ENCODE measurements at regions not wholly inside any gene's neighbourhood (a gene's known extent, or its start where the extent isn't known, plus 50 kb on each side); places are given as distances from the start of the nearest gene placed in this dataset.

- DNase-seq (ENCODE audit: low spot score in 2 of 2): peak in 1 of 2 donors; percentile 73
- TF ChIP-seq CTCF (IDR thresholded peaks at IDR 0.05): no peak
- no peak for TF ChIP-seq POLR2A (IDR thresholded peaks at IDR 0.05)
- intact Hi-C loops (cut with DNase I; ENCODE audit: low total_unique reads): no loop called here
- WGBS, 2 donors: 52 to 63% methylated on average over 6 of the region's 6 CpGs
- H3K4me3 ChIP-seq (ENCODE audit: low read depth, poor library complexity, severe bottlenecking): no peak overlapping the region
Measured at GRCh38 chr20:10954137-10954840, 280.5 kb upstream of the JAG1 start.

GRCh38 chr20:10954908-10955580, 281.2 kb upstream of the JAG1 start:
- intact Hi-C loops (cut with DNase I; ENCODE audit: low total_unique reads): no loop called here
- no peak for DNase-seq (ENCODE audit: low spot score in 2 of 2)
- no peak for TF ChIP-seq POLR2A (IDR thresholded peaks at IDR 0.05)
- 69 to 72% methylated on average over 3 of the region's 3 CpGs for WGBS, 2 donors
- no peak overlapping the region for H3K4me3 ChIP-seq (ENCODE audit: low read depth, poor library complexity, severe bottlenecking)

GRCh38 chr20:10958279-10958678, 284.5 kb upstream of the JAG1 start:
- no peak for DNase-seq (ENCODE audit: low spot score in 2 of 2)
- H3K4me3 ChIP-seq (ENCODE audit: low read depth, poor library complexity, severe bottlenecking): no peak overlapping the region
- no peak for TF ChIP-seq CTCF (IDR thresholded peaks at IDR 0.05)
- TF ChIP-seq POLR2A (IDR thresholded peaks at IDR 0.05): no peak
- 66 to 80% methylated on average over 3 of the region's 3 CpGs for WGBS, 2 donors
- intact Hi-C loops (cut with DNase I; ENCODE audit: low total_unique reads): no loop called here

GRCh38 chr20:10960416-10960815, 286.6 kb upstream of the JAG1 start:
- 97 to 98% methylated on average over 2 of the region's 2 CpGs for WGBS, 2 donors
- H3K4me3 ChIP-seq (ENCODE audit: low read depth, poor library complexity, severe bottlenecking): no peak overlapping the region
- intact Hi-C loops (cut with DNase I; ENCODE audit: low total_unique reads): no loop called here
- DNase-seq (ENCODE audit: low spot score in 2 of 2): no peak
- no peak for TF ChIP-seq POLR2A (IDR thresholded peaks at IDR 0.05)
- TF ChIP-seq CTCF (IDR thresholded peaks at IDR 0.05): no peak

- H3K4me3 ChIP-seq (ENCODE audit: low read depth, poor library complexity, severe bottlenecking): no peak overlapping the region
- no peak for DNase-seq (ENCODE audit: low spot score in 2 of 2)
- 75 to 77% methylated on average over 1 of the region's 1 CpG for WGBS, 2 donors
- TF ChIP-seq CTCF (IDR thresholded peaks at IDR 0.05) (no peak), POLR2A (IDR thresholded peaks at IDR 0.05) (no peak)
- intact Hi-C loops (cut with DNase I; ENCODE audit: low total_unique reads): no loop called here
Measured at GRCh38 chr20:10961651-10962288, 288.0 kb upstream of the JAG1 start.

GRCh38 chr20:10962937-10963336, 289.1 kb upstream of the JAG1 start:
- TF ChIP-seq POLR2A (IDR thresholded peaks at IDR 0.05) (no peak), CTCF (IDR thresholded peaks at IDR 0.05) (no peak)
- intact Hi-C loops (cut with DNase I; ENCODE audit: low total_unique reads): no loop called here
- WGBS, 2 donors: 83 to 90% methylated on average over 3 of the region's 3 CpGs
- no peak overlapping the region for H3K4me3 ChIP-seq (ENCODE audit: low read depth, poor library complexity, severe bottlenecking)
- no peak for DNase-seq (ENCODE audit: low spot score in 2 of 2)

Measured in lower leg skin (tissue), 4 donors.